ENCODE measurements at regions not wholly inside any gene's neighbourhood (a gene's known extent, or its start where the extent isn't known, plus 50 kb on each side); places are given as distances from the start of the nearest gene placed in this dataset.

DNA sequence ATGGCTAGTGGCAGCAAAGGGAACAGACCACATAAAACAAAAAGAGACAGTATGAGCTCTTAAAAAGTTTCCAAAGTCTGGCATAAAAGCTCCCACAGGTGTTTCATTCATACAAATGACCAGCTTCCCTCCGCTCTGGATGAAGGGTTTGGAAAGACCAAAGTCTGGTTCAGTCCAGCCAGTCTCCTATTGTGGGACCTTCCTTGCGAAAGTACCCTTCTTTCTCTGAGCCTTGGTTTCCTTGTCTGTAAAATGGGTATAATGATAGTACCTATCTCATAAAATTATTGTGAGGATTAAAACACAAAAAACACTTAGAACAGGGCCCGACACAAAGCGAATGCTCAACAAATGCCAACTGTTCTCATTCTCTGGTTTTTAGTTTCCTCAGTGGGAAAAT is 77.2 kb downstream of the UNC5CL start:
- Histone ChIP-seq H3K36me3 (replicated peaks in 1 of 2; ENCODE audit: control insufficient read depth in 1 of 2, insufficient read depth in 2 of 2, low read length in 2 of 2) (no peaks in the 10 kb centered on the region), H3K27ac (ENCODE audit: extremely low read length, insufficient read depth, low read length) (no peak overlapping the region), H3K27me3 (ENCODE audit: control insufficient read depth in 1 of 2, insufficient read depth in 2 of 2, low read length in 2 of 2) (no peaks in the 10 kb centered on the region), H3K9me3 (ENCODE audit: low read length) (no peaks in the 10 kb centered on the region), H3K79me2 (ENCODE audit: insufficient read depth, low read length) (no peaks in the 10 kb centered on the region), H3K9ac (ENCODE audit: insufficient read depth, low read depth, low read length) (no peak overlapping the region), H4K20me1 (ENCODE audit: insufficient read depth, low read length) (no peaks in the 10 kb centered on the region), H3K4me3 (replicated peaks in 1 of 3; ENCODE audit: insufficient read depth in 1 of 3, low read depth in 2 of 3, low read length in 3 of 3) (no peak overlapping the region), H2AFZ (ENCODE audit: low read length) (no peak overlapping the region), H3K4me1 (ENCODE audit: insufficient read depth, low read length) (peaks cover 67% of the 10 kb centered on the region), H3K4me2 (ENCODE audit: low read depth, low read length) (no peak overlapping the region)
- no peak for DNase-seq (ENCODE audit: low spot score)
- 66% methylated on average over 4 of the region's 4 CpGs for WGBS (ENCODE audit: low lambda C conversion rate)
- no peak for ATAC-seq
- ChIA-PET CTCF (ENCODE audit: low intra/inter-chr PET ratio, low total read pairs) (no interaction called here), POLR2A (interaction anchor here (0.9 to 1.4 kb wide), 3 partner anchors 36 to 111 kb away, joined by 3 to 4 read pairs (median 3); partner anchors contain the start of genes NFYA and OARD1)
- no TSS peak for BruUV-seq (replicated peaks)
- TF ChIP-seq MIER2 (CRISPR knock-in tag; IDR thresholded peaks at IDR 0.05) (no peak), NFE2 (CRISPR knock-in tag; IDR thresholded peaks at IDR 0.05) (no peak), ZNF629 (CRISPR knock-in tag; conservative IDR thresholded peaks at IDR 0.05) (peak; percentile 92), CHD4 (IDR thresholded peaks at IDR 0.05; ENCODE audit: borderline replicate concordance, low read length) (peak; percentile 72; the same call in 1 of the 2 replicates), U2AF1 (optimal IDR thresholded peaks at IDR 0.05; ENCODE audit: low read depth, low read length) (no peak), FOSL2 (CRISPR knock-in tag; IDR thresholded peaks at IDR 0.05) (no peak), ZMYM3 (CRISPR knock-in tag; IDR thresholded peaks at IDR 0.05) (peak; percentile 63; the same call in 1 of the 2 replicates), SP2 (CRISPR knock-in tag; IDR thresholded peaks at IDR 0.05) (no peak), ADNP (CRISPR knock-in tag; IDR thresholded peaks at IDR 0.05) (0 out of 2 replicates have a peak, but pooled peaks have one; percentile 58)
- TF ChIP-seq, protein P1, sequence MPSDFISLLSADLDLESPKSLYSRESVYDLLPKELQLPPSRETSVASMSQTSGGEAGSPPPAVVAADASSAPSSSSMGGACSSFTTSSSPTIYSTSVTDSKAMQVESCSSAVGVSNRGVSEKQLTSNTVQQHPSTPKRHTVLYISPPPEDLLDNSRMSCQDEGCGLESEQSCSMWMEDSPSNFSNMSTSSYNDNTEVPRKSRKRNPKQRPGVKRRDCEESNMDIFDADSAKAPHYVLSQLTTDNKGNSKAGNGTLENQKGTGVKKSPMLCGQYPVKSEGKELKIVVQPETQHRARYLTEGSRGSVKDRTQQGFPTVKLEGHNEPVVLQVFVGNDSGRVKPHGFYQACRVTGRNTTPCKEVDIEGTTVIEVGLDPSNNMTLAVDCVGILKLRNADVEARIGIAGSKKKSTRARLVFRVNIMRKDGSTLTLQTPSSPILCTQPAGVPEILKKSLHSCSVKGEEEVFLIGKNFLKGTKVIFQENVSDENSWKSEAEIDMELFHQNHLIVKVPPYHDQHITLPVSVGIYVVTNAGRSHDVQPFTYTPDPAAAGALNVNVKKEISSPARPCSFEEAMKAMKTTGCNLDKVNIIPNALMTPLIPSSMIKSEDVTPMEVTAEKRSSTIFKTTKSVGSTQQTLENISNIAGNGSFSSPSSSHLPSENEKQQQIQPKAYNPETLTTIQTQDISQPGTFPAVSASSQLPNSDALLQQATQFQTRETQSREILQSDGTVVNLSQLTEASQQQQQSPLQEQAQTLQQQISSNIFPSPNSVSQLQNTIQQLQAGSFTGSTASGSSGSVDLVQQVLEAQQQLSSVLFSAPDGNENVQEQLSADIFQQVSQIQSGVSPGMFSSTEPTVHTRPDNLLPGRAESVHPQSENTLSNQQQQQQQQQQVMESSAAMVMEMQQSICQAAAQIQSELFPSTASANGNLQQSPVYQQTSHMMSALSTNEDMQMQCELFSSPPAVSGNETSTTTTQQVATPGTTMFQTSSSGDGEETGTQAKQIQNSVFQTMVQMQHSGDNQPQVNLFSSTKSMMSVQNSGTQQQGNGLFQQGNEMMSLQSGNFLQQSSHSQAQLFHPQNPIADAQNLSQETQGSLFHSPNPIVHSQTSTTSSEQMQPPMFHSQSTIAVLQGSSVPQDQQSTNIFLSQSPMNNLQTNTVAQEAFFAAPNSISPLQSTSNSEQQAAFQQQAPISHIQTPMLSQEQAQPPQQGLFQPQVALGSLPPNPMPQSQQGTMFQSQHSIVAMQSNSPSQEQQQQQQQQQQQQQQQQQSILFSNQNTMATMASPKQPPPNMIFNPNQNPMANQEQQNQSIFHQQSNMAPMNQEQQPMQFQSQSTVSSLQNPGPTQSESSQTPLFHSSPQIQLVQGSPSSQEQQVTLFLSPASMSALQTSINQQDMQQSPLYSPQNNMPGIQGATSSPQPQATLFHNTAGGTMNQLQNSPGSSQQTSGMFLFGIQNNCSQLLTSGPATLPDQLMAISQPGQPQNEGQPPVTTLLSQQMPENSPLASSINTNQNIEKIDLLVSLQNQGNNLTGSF (CRISPR knock-in tag; IDR thresholded peaks at IDR 0.05): no peak
- TF ChIP-seq, protein P2, sequence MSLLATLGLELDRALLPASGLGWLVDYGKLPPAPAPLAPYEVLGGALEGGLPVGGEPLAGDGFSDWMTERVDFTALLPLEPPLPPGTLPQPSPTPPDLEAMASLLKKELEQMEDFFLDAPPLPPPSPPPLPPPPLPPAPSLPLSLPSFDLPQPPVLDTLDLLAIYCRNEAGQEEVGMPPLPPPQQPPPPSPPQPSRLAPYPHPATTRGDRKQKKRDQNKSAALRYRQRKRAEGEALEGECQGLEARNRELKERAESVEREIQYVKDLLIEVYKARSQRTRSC (CRISPR knock-in tag; IDR thresholded peaks at IDR 0.05; ENCODE audit: low read depth): no peak
- intact Hi-C loops (cut with micrococcal nuclease; ENCODE audit: unreplicated experiment) (no loop called here), in situ Hi-C loops (cut with HindIII; ENCODE audit: extremely low pct_ligation_motif_present, low pct_unique_long_range_greater_than_20kb) (no loop called here)
- no peak for FAIRE-seq
